ENCODE measurements at regions not wholly inside any gene's neighbourhood (a gene's known extent, or its start where the extent isn't known, plus 50 kb on each side); places are given as distances from the start of the nearest gene placed in this dataset.

DNA sequence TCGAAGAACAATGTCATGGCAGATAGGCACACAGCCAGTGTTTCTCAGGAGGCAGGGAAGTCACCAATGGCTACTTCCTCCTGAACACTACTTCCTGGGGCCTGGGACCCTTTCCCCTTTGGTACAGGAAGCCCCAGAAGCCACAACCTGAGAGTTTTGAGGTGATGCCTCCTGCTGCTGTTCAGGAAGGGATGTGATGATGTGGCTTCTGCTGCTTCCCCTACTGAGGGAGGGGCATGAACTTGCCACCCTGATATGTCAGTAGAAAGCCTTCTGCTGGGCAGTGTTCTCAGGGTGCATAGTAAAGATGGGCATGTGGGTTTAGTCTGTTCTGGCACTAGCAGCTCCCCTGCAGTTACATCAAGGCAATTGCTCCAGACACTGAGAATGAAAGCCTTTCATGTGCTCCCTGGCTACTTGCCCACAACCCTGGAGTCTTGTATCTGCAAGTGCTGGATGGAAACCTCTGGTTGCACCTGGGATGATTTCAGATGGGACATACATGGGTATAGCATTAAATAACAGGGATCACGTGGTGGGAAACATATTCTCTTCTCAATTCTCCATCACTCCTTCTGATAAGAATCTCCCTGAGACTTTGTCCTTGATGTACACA lies 69.3 kb downstream of the ADRA2A start (continued):
- TF ChIP-seq NANOG (IDR thresholded peaks at IDR 0.05; ENCODE audit: insufficient read depth, low read depth, low read length, poor library complexity, severe bottlenecking) = no peak

Measured in H1 (cell line).